Parathyroid adenoma (tissue), 2 donors: ENCODE measurements at regions not wholly inside any gene's neighbourhood (a gene's known extent, or its start where the extent isn't known, plus 50 kb on each side); places are given as distances from the start of the nearest gene placed in this dataset.

Experiments
- H2AFZ ChIP-seq: fragments of 300-600 bp; sonication (generic); one replicate; pipeline ENCODE4 v1.7.0; 2017; ENCODE audit warnings: antibody characterized with exemption, mild to moderate bottlenecking
- H3K27ac ChIP-seq: fragments of 300-600 bp; sonication (generic); one replicate; pipeline ENCODE4 v1.7.0; 2017
- H3K27me3 ChIP-seq: fragments of 300-600 bp; sonication (generic); one replicate; pipeline ENCODE4 v1.7.0; 2017; ENCODE audit warnings: low read length; ENCODE audit not compliant: control insufficient read depth, insufficient read depth
- H3K36me3 ChIP-seq: fragments of 300-600 bp; sonication (generic); one replicate; pipeline ENCODE4 v1.7.0; 2017; ENCODE audit warnings: low read length; ENCODE audit not compliant: control insufficient read depth, insufficient read depth
- H3K4me1 ChIP-seq: fragments of 300-600 bp; sonication (generic); one replicate; pipeline ENCODE4 v1.7.0; 2017; ENCODE audit warnings: control low read depth
- H3K4me2 ChIP-seq: fragments of 300-600 bp; sonication (generic); one replicate; pipeline ENCODE4 v1.7.0; 2017; ENCODE audit warnings: low read length
- H3K4me3 ChIP-seq: fragments of 300-600 bp; sonication (generic); one replicate; pipeline ENCODE4 v1.7.0; 2017; ENCODE audit warnings: low read depth, low read length
- H3K79me2 ChIP-seq: fragments of 300-600 bp; sonication (generic); one replicate; pipeline ENCODE4 v1.7.0; 2017; ENCODE audit warnings: control low read depth
- H3K9ac ChIP-seq: fragments of 300-600 bp; sonication (generic); one replicate; pipeline ENCODE4 v1.7.0; 2017; ENCODE audit warnings: mild to moderate bottlenecking
- H3K9me3 ChIP-seq: fragments of 300-600 bp; sonication (generic); one replicate; pipeline ENCODE4 v1.7.0; 2017; ENCODE audit warnings: low read length; ENCODE audit not compliant: control insufficient read depth
- TF ChIP-seq, protein P1 (sequence below): fragments of 300-600 bp; sonication (generic); IDR thresholded peaks from one replicate; pipeline ENCODE4 v1.7.0; 2017; ENCODE audit warnings: antibody characterized with exemption, mild to moderate bottlenecking
- donor health status: primary hyperparathyroidism.

DNA sequence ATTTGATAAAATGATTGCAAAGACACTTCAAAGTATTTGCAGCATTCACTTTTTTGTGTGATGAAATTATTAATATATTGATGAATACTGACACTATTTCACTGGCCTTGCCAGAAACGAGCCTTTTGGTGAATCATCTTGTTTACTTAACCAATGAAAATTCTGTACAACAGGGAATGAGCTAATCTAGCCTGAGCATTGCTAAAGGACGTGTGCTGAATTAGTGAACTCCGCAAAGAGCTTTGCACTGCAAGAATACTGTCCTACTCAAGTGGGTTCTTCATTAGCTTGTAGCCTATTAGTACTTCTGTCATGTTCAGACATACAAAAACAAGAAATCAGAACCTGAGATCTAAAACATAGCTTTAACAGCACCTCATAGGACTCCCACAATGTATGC lies 172.0 kb upstream of the NRSN1 start:
- Histone ChIP-seq H3K4me1 (no peaks in the 10 kb centered on the region), H3K9ac (no peak overlapping the region), H3K27ac (no peak overlapping the region), H3K9me3 (no peaks in the 10 kb centered on the region), H2AFZ (no peak overlapping the region), H3K36me3 (no peaks in the 10 kb centered on the region), H3K4me3 (no peak overlapping the region), H3K27me3 (no peaks in the 10 kb centered on the region), H3K79me2 (no peaks in the 10 kb centered on the region), H3K4me2 (no peak overlapping the region)
- TF ChIP-seq, protein P1, sequence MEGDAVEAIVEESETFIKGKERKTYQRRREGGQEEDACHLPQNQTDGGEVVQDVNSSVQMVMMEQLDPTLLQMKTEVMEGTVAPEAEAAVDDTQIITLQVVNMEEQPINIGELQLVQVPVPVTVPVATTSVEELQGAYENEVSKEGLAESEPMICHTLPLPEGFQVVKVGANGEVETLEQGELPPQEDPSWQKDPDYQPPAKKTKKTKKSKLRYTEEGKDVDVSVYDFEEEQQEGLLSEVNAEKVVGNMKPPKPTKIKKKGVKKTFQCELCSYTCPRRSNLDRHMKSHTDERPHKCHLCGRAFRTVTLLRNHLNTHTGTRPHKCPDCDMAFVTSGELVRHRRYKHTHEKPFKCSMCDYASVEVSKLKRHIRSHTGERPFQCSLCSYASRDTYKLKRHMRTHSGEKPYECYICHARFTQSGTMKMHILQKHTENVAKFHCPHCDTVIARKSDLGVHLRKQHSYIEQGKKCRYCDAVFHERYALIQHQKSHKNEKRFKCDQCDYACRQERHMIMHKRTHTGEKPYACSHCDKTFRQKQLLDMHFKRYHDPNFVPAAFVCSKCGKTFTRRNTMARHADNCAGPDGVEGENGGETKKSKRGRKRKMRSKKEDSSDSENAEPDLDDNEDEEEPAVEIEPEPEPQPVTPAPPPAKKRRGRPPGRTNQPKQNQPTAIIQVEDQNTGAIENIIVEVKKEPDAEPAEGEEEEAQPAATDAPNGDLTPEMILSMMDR: no peak

DNA sequence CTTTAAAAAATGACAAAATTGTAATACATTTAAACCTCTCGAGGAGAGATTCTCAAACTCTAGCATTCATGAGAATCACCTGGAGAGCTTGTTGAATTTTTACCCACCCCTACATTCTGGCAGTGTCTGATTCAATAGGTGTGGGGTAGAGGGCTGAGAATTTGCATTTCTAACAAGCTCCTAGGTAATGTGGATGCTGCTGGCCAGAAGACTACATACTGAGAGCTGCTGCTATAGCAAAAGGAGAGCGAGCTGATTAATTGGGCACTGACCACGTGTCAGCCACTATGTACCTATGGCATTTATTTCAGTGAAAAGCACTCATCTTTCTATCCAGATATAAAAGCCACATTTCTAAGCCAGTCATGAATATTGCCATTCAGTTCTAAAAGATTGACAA lies 169.0 kb upstream of the NRSN1 start:
- TF ChIP-seq, protein P1: no peak
- no peak overlapping the region for H3K4me3 ChIP-seq
- H3K4me2 ChIP-seq: no peak overlapping the region
- H3K27ac ChIP-seq: no peak overlapping the region
- H3K9ac ChIP-seq: no peak overlapping the region
- no peaks in the 10 kb centered on the region for H3K4me1 ChIP-seq
- H3K79me2 ChIP-seq: no peaks in the 10 kb centered on the region
- H2AFZ ChIP-seq: no peak overlapping the region
- H3K9me3 ChIP-seq: no peaks in the 10 kb centered on the region
- H3K36me3 ChIP-seq: no peaks in the 10 kb centered on the region
- H3K27me3 ChIP-seq: no peaks in the 10 kb centered on the region

DNA sequence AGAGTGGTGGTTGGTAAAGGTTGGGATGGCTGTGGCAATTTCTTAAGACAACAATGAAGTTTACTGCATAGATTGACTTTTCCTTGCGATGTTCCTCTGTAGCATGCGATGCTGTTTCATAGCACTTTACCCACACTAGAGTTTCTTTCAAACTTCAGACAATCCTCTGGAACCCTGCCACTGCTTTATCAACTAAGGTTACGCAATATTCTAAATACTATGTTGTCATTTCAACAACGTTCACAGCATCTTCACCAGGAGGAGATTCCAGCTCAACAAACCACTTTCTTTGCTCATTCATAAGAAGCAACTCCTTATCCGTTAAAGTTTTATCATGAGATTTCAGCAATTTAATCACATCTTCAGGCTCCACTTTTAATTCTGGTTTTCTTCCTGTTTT lies 161.2 kb upstream of the NRSN1 start:
- Histone ChIP-seq H3K27ac (no peak overlapping the region), H3K27me3 (no peaks in the 10 kb centered on the region), H3K4me2 (no peak overlapping the region), H2AFZ (no peak overlapping the region), H3K9me3 (no peaks in the 10 kb centered on the region), H3K36me3 (no peaks in the 10 kb centered on the region), H3K79me2 (no peaks in the 10 kb centered on the region), H3K4me3 (no peak overlapping the region), H3K4me1 (no peaks in the 10 kb centered on the region), H3K9ac (no peak overlapping the region)
- TF ChIP-seq, protein P1: no peak

DNA sequence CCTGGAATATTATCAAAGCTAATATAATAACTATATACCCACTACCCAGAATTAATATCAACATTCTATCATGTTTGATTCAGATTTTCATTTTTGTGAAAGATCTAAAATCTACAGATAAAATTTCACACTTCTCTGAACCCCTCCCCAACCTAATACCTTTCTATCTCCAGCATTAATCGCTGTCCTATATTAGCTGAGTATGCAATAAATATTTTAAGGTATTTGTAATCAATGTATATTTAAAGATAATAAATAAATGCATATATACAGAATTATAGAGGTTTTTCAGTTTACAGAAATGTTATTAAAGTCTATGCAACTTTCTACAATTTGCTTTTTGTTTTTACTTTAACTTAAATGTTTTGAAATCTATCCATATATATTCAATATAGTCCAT lies 156.7 kb upstream of the NRSN1 start:
- Histone ChIP-seq H3K9ac (no peak overlapping the region), H3K4me3 (no peak overlapping the region), H3K4me2 (no peak overlapping the region), H3K27ac (no peak overlapping the region), H3K27me3 (no peaks in the 10 kb centered on the region), H3K9me3 (no peaks in the 10 kb centered on the region), H3K79me2 (no peaks in the 10 kb centered on the region), H3K36me3 (no peaks in the 10 kb centered on the region), H2AFZ (no peak overlapping the region), H3K4me1 (no peaks in the 10 kb centered on the region)
- TF ChIP-seq, protein P1: no peak

DNA sequence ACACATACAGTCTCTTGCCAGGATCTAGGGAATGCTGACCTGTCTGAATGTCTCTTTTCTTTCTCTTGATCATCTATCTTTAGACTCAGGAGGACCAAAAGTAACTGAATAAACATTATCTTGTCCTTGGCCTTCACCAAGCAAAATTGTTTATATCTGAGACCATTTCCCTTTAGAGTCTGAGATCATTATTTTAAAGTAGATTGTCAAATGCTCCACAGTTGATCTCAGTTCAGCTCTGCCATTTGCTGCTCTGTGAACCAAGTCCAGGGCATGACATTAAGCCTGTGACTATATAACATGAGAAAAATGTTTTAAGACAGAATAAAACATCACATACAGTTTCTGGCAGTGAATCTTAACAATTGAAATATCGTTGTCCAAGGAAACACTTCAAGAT lies 148.3 kb upstream of the NRSN1 start:
- TF ChIP-seq, protein P1: no peak

More for the DNA sequence above, 148.3 kb upstream of the NRSN1 start:
- no peaks in the 10 kb centered on the region for H3K4me1 ChIP-seq
- no peaks in the 10 kb centered on the region for H3K79me2 ChIP-seq
- H3K9ac ChIP-seq: no peak overlapping the region
- no peak overlapping the region for H3K4me2 ChIP-seq
- no peak overlapping the region for H2AFZ ChIP-seq
- H3K4me3 ChIP-seq: no peak overlapping the region
- no peaks in the 10 kb centered on the region for H3K9me3 ChIP-seq
- no peaks in the 10 kb centered on the region for H3K36me3 ChIP-seq
- H3K27me3 ChIP-seq: no peaks in the 10 kb centered on the region
- H3K27ac ChIP-seq: no peak overlapping the region
